GM23248 (cell line): ENCODE measurements at regions not wholly inside any gene's neighbourhood (a gene's known extent, or its start where the extent isn't known, plus 50 kb on each side); places are given as distances from the start of the nearest gene placed in this dataset.

ENCODE experiments used
- DNase-seq: peaks from one replicate; pipeline ENCODE4 v3.0.0-alpha.2; 2015
- H2AFZ ChIP-seq: fragments of 200-600 bp; sonication (generic); 2 replicates; pipeline ENCODE4 v1.6.1; 2016; ENCODE audit warnings: antibody characterized with exemption
- H3F3A ChIP-seq: fragments of 200-600 bp; sonication (generic); 2 replicates; pipeline ENCODE4 v1.6.1; 2016; ENCODE audit warnings: mild to moderate bottlenecking, antibody characterized with exemption, mixed run types; ENCODE audit not compliant: insufficient read depth
- H3K27ac ChIP-seq: fragments of 200-600 bp; sonication (generic); 2 replicates; pipeline ENCODE4 v1.5.1; 2016; ENCODE audit warnings: mild to moderate bottlenecking
- H3K27me3 ChIP-seq: fragments of 200-600 bp; sonication (generic); replicated peaks from 2 replicates; pipeline ENCODE4 v1.6.1; 2016; ENCODE audit warnings: mild to moderate bottlenecking; ENCODE audit not compliant: insufficient read depth
- H3K36me3 ChIP-seq: fragments of 200-600 bp; sonication (generic); 2 replicates; pipeline ENCODE4 v1.6.1; 2016; ENCODE audit warnings: low read depth, mild to moderate bottlenecking
- H3K4me1 ChIP-seq: fragments of 200-600 bp; sonication (generic); 2 replicates; pipeline ENCODE4 v1.6.1; 2016; ENCODE audit warnings: mild to moderate bottlenecking; ENCODE audit not compliant: insufficient read depth
- H3K4me2 ChIP-seq: fragments of 200-600 bp; sonication (generic); one replicate; pipeline ENCODE4 v1.6.1; 2016; ENCODE audit warnings: mild to moderate bottlenecking; ENCODE audit not compliant: unreplicated experiment
- H3K4me3 ChIP-seq: fragments of 200-600 bp; sonication (generic); 2 replicates; pipeline ENCODE4 v1.5.1; 2016; ENCODE audit warnings: mild to moderate bottlenecking
- H3K79me2 ChIP-seq: fragments of 200-600 bp; sonication (generic); 2 replicates; pipeline ENCODE4 v1.6.1; 2016; ENCODE audit warnings: mild to moderate bottlenecking; ENCODE audit not compliant: insufficient read depth
- H3K9ac ChIP-seq: fragments of 200-600 bp; sonication (generic); 2 replicates; pipeline ENCODE4 v1.6.1; 2016; ENCODE audit warnings: mild to moderate bottlenecking
- H3K9me2 ChIP-seq: fragments of 200-600 bp; sonication (generic); 2 replicates; pipeline ENCODE4 v1.6.1; 2016; ENCODE audit warnings: mixed run types, mild to moderate bottlenecking, moderate library complexity; ENCODE audit not compliant: insufficient read depth
- H3K9me3 ChIP-seq: fragments of 200-600 bp; sonication (generic); one replicate; pipeline ENCODE4 v1.6.1; 2017; ENCODE audit warnings: low read depth
- H4K20me1 ChIP-seq: fragments of 200-600 bp; sonication (generic); 2 replicates; pipeline ENCODE4 v1.6.0; 2016; ENCODE audit not compliant: insufficient read depth
- EZH2 ChIP-seq: fragments of 200-600 bp; sonication (generic); IDR thresholded peaks from 2 replicates; pipeline ENCODE4 v1.6.1; 2018; ENCODE audit warnings: antibody characterized with exemption, mild to moderate bottlenecking; ENCODE audit not compliant: insufficient read depth, poor library complexity, severe bottlenecking
- EZH2phosphoT487 ChIP-seq: fragments of 200-600 bp; sonication (generic); IDR thresholded peaks from 2 replicates; pipeline ENCODE4 v1.6.1; 2018; ENCODE audit warnings: antibody characterized with exemption, moderate library complexity, mild to moderate bottlenecking, low read depth; ENCODE audit not compliant: insufficient read depth
- WGBS, 2 experiments: methylation state at CpG; one replicate each; pipeline ENCODE4 v1.1.6; 2015 to 2017; ENCODE audit warnings: low lambda C conversion rate in 2 of 2, low coverage in 1 of 2; ENCODE audit errors: missing lambda C conversion rate in 2 of 2; 5-methylcytosine and 5-hydroxymethylcytosine counted together
- in situ Hi-C: fragments of 300-500 bp; cut with MboI; formaldehyde crosslinking; loops from 2 replicates; pipeline ENCODE4 v1.15.0; 2020

- Histone ChIP-seq H3K4me2 (no peak overlapping the region), H3K79me2 (no peaks in the 10 kb centered on the region), H3K27ac (no peak overlapping the region), H3K9me3 (no peaks in the 10 kb centered on the region), H3K9me2 (no peaks in the 10 kb centered on the region), H3F3A (no peaks in the 10 kb centered on the region), H3K9ac (no peak overlapping the region), H4K20me1 (no peaks in the 10 kb centered on the region), H3K27me3 (no peaks in the 10 kb centered on the region), H2AFZ (no peak overlapping the region), H3K4me1 (no peaks in the 10 kb centered on the region), H3K36me3 (no peaks in the 10 kb centered on the region), H3K4me3 (no peak overlapping the region)
- TF ChIP-seq EZH2phosphoT487 = no peak
- no peak for TF ChIP-seq EZH2
- in situ Hi-C loops = no loop called here
- DNase-seq = no peak
- WGBS, 2 experiments = 10 to 19% methylated on average over 5 of the region's 5 CpGs
Measured at GRCh38 chr11:55497068-55497467, 57.2 kb upstream of the OR4C15 start.

- Histone ChIP-seq H3K27me3 (no peaks in the 10 kb centered on the region), H3K4me3 (no peak overlapping the region), H3K79me2 (no peaks in the 10 kb centered on the region), H3K27ac (no peak overlapping the region), H2AFZ (no peak overlapping the region), H3K36me3 (no peaks in the 10 kb centered on the region), H3K9ac (no peak overlapping the region), H3K4me1 (no peaks in the 10 kb centered on the region), H3K9me3 (no peaks in the 10 kb centered on the region), H3K9me2 (no peaks in the 10 kb centered on the region), H3K4me2 (no peak overlapping the region), H4K20me1 (no peaks in the 10 kb centered on the region), H3F3A (no peaks in the 10 kb centered on the region)
- no peak for DNase-seq
- in situ Hi-C loops = no loop called here
- WGBS, 2 experiments = 43% methylated on average over 15 of the region's 15 CpGs
- TF ChIP-seq EZH2phosphoT487 (no peak), EZH2 (no peak)
Measured at GRCh38 chr11:55501014-55501413, 53.3 kb upstream of the OR4C15 start.

- H3K9me3 ChIP-seq = no peaks in the 10 kb centered on the region
- no peak overlapping the region for H2AFZ ChIP-seq
- no peaks in the 10 kb centered on the region for H3K36me3 ChIP-seq
- H4K20me1 ChIP-seq = no peaks in the 10 kb centered on the region
- H3K79me2 ChIP-seq = no peaks in the 10 kb centered on the region
- H3K27me3 ChIP-seq = no peaks in the 10 kb centered on the region
- no peak for DNase-seq
- H3K9me2 ChIP-seq = no peaks in the 10 kb centered on the region
- no peak overlapping the region for H3K9ac ChIP-seq
- in situ Hi-C loops = no loop called here
- TF ChIP-seq EZH2phosphoT487 (no peak), EZH2 (no peak)
- WGBS, 2 experiments = 41 to 44% methylated on average over 3 of the region's 3 CpGs
- H3K4me2 ChIP-seq = no peak overlapping the region
- H3K4me1 ChIP-seq = no peaks in the 10 kb centered on the region
- H3K4me3 ChIP-seq = no peak overlapping the region
- H3F3A ChIP-seq = no peaks in the 10 kb centered on the region
- no peak overlapping the region for H3K27ac ChIP-seq
Measured at GRCh38 chr11:55503449-55503848, 50.8 kb upstream of the OR4C15 start.
